IMR-90 (cell line): ENCODE measurements at regions not wholly inside any gene's neighbourhood (a gene's known extent, or its start where the extent isn't known, plus 50 kb on each side); places are given as distances from the start of the nearest gene placed in this dataset.

Experiments used
- CEBPB ChIP-seq: IDR thresholded peaks from 2 replicates; pipeline ENCODE4 v1.6.1; 2012; ENCODE audit warnings: low read depth, low read length, improper control_type of control experiment
- CHD1 ChIP-seq: IDR thresholded peaks from 2 replicates; pipeline ENCODE4 v1.6.1; 2012; ENCODE audit warnings: low read depth, low read length, improper control_type of control experiment
- CTCF ChIP-seq: conservative IDR thresholded peaks from 2 replicates; pipeline ENCODE4 v1.5.1; 2012; ENCODE audit warnings: mild to moderate bottlenecking, low read depth, low read length, improper control_type of control experiment
- MAZ ChIP-seq: IDR thresholded peaks from 2 replicates; pipeline ENCODE4 v1.6.1; 2012; ENCODE audit warnings: low read depth, mild to moderate bottlenecking, low read length, improper control_type of control experiment, moderate library complexity, borderline replicate concordance
- MXI1 ChIP-seq: IDR thresholded peaks from 2 replicates; pipeline ENCODE4 v1.6.1; 2012; ENCODE audit warnings: low read depth, mild to moderate bottlenecking, low read length, moderate library complexity, borderline replicate concordance
- POLR2A ChIP-seq: IDR thresholded peaks from 2 replicates; pipeline ENCODE4 v1.6.1; 2012; ENCODE audit warnings: mild to moderate bottlenecking, low read depth, low read length
- RAD21 ChIP-seq: IDR thresholded peaks from 2 replicates; pipeline ENCODE4 v1.6.1; 2012; ENCODE audit warnings: low read length, improper control_type of control experiment
- SMC3 ChIP-seq: fragments of 150-350 bp; IDR thresholded peaks from 2 replicates; pipeline ENCODE4 v1.6.1; 2016; ENCODE audit warnings: low read depth, mild to moderate bottlenecking, antibody characterized with exemption, low read length, moderate library complexity
- TF ChIP-seq, protein P1 (sequence below): fragments of 150-350 bp; IDR thresholded peaks from 2 replicates; pipeline ENCODE4 v1.6.1; 2016; ENCODE audit warnings: low read depth, mild to moderate bottlenecking, low read length, moderate library complexity, borderline replicate concordance

DNA sequence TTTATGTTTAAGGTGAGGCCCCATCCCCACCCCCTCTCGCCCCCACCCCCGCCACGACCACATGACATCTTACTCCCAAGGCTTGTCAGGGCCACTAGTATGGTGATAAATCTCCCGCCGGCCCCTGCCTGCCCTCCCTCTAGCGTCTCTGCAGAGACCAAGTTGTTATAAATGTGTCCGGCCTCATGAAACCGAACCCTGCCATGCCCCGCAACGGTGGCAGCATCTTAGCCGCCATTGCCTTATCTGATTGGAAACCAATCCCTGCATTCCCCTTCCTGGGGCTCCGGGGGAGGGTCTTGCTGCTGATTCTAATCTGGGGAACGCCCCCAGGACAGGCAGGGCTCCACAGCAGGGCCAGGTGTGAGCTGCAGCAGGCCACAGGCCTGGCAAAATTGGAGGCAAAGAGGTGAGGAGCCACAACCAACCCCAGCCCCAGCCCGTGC lies 352.4 kb downstream of the C16orf95 start:
- TF ChIP-seq CTCF (no peak), MAZ (no peak), RAD21 (no peak), CEBPB (no peak), CHD1 (no peak), POLR2A (no peak), SMC3 (no peak), MXI1 (no peak)
- TF ChIP-seq, protein P1, sequence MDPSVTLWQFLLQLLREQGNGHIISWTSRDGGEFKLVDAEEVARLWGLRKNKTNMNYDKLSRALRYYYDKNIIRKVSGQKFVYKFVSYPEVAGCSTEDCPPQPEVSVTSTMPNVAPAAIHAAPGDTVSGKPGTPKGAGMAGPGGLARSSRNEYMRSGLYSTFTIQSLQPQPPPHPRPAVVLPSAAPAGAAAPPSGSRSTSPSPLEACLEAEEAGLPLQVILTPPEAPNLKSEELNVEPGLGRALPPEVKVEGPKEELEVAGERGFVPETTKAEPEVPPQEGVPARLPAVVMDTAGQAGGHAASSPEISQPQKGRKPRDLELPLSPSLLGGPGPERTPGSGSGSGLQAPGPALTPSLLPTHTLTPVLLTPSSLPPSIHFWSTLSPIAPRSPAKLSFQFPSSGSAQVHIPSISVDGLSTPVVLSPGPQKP, result no peak
